SW 1271 (cell line): ENCODE measurements at regions not wholly inside any gene's neighbourhood (a gene's known extent, or its start where the extent isn't known, plus 50 kb on each side); places are given as distances from the start of the nearest gene placed in this dataset.
"Not testable (repeated sequence)": the region's sequence is repeated elsewhere in the genome, so short reads cannot be mapped to it uniquely, and the experiment has no call there.

Source experiments
- DNase-seq, 2 experiments: peaks; one replicate each; lab custom pipeline; 2025; lab: John Stamatoyannopoulos, UW

GRCh38 chr12:73678335-73678734 is 859.3 kb upstream of the ATXN7L3B start:
- DNase-seq, result no peak

GRCh38 chr12:73699318-73699717 is 838.3 kb upstream of the ATXN7L3B start:
- DNase-seq, result no peak

DNA sequence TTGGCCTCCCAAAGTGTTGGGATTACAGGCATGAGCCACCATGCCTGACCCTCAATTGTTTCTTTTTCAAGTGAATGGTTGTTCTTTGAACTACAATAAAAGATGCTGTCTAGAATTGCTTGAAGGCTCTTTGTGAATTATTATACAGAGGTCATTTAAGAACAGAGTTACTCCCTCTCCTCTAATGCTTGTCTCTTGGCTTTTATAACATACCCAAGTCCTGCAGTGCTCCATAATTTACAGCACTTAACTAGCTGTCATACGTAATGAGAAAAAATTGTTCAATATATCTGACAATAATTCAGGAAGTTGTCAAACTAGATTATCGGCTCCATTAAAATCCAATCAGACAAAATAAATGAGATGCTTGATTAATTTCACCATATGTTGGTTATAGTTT is 823.0 kb upstream of the ATXN7L3B start:
- no peak for DNase-seq

DNA sequence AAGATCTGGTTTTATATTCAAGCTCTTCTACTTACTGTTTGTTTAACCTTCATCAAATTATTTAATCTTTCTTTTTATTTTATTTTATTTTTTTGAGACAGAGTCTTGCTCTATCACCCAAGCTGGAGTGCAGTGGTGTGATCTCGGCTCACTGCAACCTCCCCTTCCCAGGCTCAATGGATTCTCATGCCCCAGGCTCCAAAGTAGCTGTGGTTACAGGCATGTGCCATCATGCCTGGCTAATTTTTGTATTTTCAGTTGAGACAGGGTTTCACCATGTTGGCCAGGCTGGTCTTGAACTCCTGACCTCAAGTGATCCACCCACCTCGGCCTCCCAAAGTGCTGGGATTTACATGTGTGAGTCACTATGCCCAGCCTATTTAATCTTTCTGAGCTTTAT is 821.5 kb upstream of the ATXN7L3B start:
- not testable (repeated sequence) for DNase-seq

DNA sequence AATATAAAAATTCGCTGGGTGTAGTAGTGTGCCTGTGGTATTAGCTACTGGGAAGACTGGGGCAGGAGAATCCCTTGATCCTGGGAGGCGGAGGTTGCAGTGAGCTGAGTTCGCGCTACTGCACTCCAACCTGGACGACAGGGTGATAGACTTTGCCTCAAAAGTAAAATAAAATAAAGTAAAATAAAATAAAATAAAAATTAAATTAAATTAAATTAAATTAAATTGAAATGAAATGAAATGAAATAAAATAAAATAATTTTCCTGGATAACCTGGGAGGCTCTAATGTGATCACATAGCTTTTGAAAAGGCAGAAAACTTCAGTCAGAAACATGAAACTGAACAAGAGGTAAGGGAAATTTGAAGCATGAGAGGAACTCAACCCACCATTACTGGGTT is 818.4 kb upstream of the ATXN7L3B start:
- no peak for DNase-seq

DNA sequence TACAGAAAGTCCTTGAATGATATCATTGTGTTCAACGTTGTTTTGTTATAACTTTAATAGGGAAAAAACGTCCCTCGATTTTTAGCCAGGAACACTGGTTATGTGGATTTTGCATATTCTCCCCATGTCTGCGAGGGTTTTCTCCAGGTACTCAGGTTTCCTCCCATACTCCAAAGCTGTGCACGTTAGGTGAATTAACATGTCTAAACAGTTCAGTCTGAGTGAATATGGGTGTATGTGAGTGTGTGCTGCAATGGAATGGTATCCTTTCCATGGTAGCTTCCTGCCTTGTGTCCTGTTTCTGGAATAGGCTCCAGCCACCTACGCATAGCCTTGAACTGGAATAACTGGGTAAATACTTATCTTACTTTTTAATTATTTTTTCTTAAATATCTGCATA is 810.8 kb upstream of the ATXN7L3B start:
- no peak for DNase-seq

- no peak for DNase-seq
Observed at GRCh38 chr12:73731658-73732057, 806.0 kb upstream of the ATXN7L3B start.

DNA sequence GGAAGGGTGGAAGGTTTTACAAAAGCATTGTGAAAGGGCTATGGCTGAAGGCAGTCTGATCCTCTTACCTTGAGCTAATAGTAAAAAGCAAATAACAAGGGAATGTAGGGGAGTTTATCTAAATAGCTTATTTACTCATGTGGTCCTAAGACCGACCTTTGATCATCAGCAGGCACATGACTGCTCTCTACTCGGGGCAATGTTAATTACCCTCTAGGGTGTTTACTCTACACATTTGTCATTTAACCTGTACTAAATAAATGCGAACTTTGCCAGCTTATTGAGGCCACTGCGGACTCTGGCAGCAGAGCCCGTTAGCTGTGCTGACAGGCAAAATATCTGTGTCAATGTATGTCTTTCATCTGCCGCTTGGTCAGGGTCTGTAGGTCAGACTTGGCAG is 768.3 kb upstream of the ATXN7L3B start:
- no peak for DNase-seq

- no peak for DNase-seq
Observed at GRCh38 chr12:73798523-73798922, 739.1 kb upstream of the ATXN7L3B start.

GRCh38 chr12:73815072-73815645 is 722.5 kb upstream of the ATXN7L3B start:
- no peak for DNase-seq

GRCh38 chr12:73817161-73817560 is 720.5 kb upstream of the ATXN7L3B start:
- no peak for DNase-seq

DNA sequence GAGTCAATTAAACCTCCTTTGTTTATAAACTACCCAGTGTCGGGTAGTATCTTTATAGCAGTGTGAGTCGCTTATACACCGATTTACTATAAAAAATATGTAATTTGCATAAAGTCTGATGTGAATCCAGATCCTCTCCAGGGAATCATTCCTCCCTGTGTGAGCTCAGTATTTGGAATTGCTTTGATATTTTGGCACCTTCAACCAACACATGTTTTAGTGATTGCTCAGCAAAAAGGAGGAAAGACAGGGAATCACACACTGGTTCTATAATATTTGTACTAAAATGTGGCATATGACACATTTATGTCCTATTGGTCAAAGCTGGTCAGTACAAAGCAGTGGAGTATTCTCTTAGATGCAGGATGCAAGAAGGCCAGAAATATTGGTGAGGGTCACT is 703.9 kb upstream of the ATXN7L3B start:
- DNase-seq, result no peak

GRCh38 chr12:73841963-73842362 is 695.7 kb upstream of the ATXN7L3B start:
- no peak for DNase-seq

GRCh38 chr12:73863546-73863945 is 674.1 kb upstream of the ATXN7L3B start:
- DNase-seq, result peak; percentile 25 to 60

DNA sequence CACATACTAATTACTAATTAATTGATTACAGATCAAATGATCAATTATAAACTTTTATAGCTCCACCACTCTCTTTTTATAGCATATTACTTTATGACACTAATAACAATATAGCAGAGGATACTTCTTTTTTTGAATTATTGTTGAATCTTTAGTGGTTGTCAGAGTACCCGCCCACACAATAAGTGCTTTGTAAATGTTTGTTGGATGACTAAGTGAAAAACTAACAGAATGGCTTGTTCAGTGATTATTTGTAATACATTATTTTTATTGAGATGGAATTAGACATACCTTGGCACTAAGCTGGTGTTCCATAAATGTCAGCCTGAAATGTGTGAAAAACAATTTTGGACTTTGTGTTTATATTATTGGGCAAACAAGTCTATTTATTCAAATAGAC is 670.5 kb upstream of the ATXN7L3B start:
- DNase-seq, result no peak

DNA sequence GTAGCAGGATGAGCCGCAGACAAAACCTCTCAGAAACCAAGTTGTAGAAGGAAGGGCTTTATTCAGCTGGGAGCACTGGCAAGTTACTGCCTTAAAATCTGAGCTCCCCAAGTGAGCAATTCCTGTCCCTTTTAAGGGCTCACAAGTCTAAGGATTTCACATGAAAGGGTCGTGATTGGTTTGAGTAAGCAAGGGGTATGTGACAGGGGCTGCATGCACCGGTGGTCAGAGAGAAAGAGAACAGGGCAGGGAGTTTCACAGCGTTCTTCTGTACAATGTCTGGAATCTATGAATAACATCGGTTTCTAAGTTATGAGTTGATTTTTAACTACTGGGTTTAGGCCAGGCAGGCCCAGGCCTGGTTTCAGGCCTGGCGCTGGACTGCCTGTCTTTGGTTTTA is 660.3 kb upstream of the ATXN7L3B start:
- not testable (repeated sequence) for DNase-seq

- DNase-seq, result no peak
Observed at GRCh38 chr12:73892201-73892600, 645.4 kb upstream of the ATXN7L3B start.

DNA sequence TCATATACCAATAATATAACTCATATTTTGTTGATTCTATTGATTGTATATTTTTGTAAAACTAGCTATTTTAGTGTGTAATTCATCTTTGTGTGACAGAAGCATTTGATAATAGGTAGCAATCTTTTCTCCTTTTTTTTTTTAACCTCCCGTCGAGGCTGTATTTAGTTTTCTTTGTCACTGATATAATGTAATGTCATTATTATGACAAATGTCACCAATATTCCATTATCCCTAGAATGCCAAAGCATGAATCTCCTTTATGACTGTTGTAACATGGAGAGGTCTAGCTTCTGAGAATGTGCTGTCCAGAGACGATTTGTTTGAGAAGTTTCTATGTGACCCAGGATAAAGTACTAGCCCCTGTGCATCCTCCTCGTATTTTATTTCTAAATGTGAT is 639.0 kb upstream of the ATXN7L3B start:
- no peak for DNase-seq

DNA sequence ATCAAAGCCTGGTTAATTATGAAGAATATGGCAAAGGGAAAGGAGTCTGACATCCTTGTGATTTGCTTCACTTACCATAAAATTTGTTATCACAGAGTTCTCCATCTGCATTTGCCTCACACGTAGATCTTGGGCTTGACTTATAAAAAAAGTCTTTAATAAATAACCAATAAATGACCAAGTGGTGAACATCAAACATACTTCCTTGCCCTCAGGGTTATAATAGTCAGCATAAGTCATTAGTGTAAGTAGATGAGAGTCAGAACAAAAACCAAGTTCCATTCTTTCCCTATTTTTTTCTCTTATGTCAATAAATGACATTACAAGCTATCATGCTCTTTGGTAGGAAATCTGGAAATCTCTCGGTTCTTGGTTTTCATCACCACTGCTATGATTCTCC is 635.4 kb upstream of the ATXN7L3B start:
- DNase-seq, result no peak

- DNase-seq, result no peak
Observed at GRCh38 chr12:73906757-73907156, 630.9 kb upstream of the ATXN7L3B start.

- peak in 1 of 2 experiments; percentile 15 for DNase-seq
Observed at GRCh38 chr12:73935817-73936216, 601.8 kb upstream of the ATXN7L3B start.

DNA sequence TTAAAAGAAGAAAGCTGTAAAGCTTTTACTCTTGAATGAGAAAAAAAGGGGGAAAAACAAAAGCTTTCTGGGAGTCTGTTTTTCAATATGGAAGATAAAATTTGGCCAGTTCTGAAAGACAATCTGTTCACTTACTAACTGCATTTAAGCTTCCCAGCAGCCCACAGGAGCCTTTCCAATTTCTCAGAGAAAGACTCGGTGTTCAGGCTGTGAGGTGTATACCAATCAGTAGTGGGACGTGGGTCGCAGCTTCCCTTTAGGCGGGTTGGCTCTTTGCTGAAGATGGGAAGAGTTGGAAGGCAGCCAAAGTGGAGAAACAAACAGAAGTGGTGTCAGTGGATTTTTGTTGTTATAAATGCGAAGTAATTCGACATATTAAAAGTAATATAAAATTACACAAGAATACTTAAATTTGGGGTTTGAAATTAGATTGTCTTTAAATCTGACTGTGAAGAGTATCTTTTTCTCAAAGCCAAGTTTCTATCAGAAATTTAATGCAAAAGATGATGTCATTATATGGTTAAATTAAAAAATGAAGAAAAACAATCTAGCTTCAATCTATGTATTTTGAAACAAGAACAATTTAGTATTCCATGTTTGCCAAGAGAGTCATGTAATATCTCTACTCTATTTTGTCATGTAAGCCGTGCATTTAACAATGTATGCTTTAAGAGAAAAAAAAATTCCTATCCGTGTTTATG is 590.2 kb upstream of the ATXN7L3B start:
- DNase-seq, result no peak

- no peak for DNase-seq
Observed at GRCh38 chr12:73950507-73950906, 587.1 kb upstream of the ATXN7L3B start.
